Lower lobe of right lung (tissue), 2 donors: ENCODE measurements at regions not wholly inside any gene's neighbourhood (a gene's known extent, or its start where the extent isn't known, plus 50 kb on each side); places are given as distances from the start of the nearest gene placed in this dataset.

Source experiments
- ATAC-seq, 2 donors: fragments of 200-7000 bp; cut with Tn5 transposase; one replicate each; pipeline ENCODE4 v1.9.1; 2020 to 2022; ENCODE audit warnings: mild to moderate bottlenecking in 2 of 2, moderate library complexity in 2 of 2
- DNase-seq: peaks from one replicate; pipeline ENCODE4 v3.0.0-alpha.2; 2020
- H3K27ac ChIP-seq: fragments of 200-600 bp; one replicate; pipeline ENCODE4 v1.8.0; 2022
- H3K27me3 ChIP-seq: fragments of 200-600 bp; one replicate; pipeline ENCODE4 v1.8.0; 2022; ENCODE audit warnings: low read depth
- H3K36me3 ChIP-seq: fragments of 200-600 bp; one replicate; pipeline ENCODE4 v1.8.0; 2022; ENCODE audit warnings: mild to moderate bottlenecking
- H3K4me1 ChIP-seq: fragments of 200-600 bp; one replicate; pipeline ENCODE4 v1.8.0; 2022
- H3K4me3 ChIP-seq: fragments of 200-600 bp; one replicate; pipeline ENCODE4 v1.8.0; 2022; ENCODE audit warnings: mild to moderate bottlenecking
- H3K9me3 ChIP-seq: fragments of 200-600 bp; one replicate; pipeline ENCODE4 v1.8.0; 2022
- intact Hi-C: fragments of 100-400 bp; cut with DNase I; formaldehyde crosslinking; loops from one replicate; pipeline ENCODE4 v1.11.0; 2022
- TF ChIP-seq, protein P1 (sequence below): fragments of 200-600 bp; IDR thresholded peaks from one replicate; pipeline ENCODE4 v1.8.0; 2022; ENCODE audit warnings: antibody characterized with exemption, mild to moderate bottlenecking
- donor health status: DM: no; HTN: yes; CAD: no; lungs with severe emphysema.

DNA sequence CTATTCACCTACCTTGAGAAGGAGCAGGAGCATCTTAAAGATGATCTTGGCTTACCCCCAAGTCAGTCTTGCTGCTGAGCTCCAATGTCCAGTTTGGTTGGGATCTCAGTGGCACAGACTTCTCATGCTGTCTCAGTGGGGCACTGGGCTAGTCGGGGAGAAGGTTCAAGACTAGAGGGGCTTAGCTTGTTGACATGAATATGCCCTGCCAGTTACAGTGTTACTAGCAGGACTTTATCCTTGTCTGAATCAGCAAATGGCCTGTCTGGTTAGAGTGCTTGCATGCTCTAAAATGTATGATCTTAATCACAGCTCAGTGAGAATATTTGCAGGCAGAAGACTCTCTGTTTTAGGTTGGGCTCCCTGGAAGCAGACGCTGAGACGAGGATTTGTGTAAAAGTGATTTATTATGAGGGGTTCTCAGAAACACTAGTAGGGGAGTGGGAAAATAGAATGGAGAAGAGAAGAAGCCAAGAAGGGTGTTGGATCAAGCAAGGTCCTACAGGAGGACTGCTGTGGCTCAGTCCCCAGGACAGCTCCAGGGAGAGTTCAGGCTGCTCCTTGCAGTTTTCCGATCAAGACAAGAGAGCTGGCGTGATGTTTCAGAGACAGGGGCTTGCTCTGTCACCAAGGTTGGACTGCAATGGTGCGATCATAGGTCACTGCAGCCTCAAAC, 150.4 kb upstream of the HS3ST2 start:
- Histone ChIP-seq H3K27ac (no peak overlapping the region), H3K27me3 (peaks cover 5% of the 10 kb centered on the region), H3K9me3 (no peaks in the 10 kb centered on the region), H3K4me1 (no peaks in the 10 kb centered on the region), H3K4me3 (no peak overlapping the region), H3K36me3 (no peaks in the 10 kb centered on the region)
- DNase-seq: no peak
- ATAC-seq: no peak
- TF ChIP-seq, protein P1, sequence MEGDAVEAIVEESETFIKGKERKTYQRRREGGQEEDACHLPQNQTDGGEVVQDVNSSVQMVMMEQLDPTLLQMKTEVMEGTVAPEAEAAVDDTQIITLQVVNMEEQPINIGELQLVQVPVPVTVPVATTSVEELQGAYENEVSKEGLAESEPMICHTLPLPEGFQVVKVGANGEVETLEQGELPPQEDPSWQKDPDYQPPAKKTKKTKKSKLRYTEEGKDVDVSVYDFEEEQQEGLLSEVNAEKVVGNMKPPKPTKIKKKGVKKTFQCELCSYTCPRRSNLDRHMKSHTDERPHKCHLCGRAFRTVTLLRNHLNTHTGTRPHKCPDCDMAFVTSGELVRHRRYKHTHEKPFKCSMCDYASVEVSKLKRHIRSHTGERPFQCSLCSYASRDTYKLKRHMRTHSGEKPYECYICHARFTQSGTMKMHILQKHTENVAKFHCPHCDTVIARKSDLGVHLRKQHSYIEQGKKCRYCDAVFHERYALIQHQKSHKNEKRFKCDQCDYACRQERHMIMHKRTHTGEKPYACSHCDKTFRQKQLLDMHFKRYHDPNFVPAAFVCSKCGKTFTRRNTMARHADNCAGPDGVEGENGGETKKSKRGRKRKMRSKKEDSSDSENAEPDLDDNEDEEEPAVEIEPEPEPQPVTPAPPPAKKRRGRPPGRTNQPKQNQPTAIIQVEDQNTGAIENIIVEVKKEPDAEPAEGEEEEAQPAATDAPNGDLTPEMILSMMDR: no peak
- intact Hi-C loops: no loop called here

DNA sequence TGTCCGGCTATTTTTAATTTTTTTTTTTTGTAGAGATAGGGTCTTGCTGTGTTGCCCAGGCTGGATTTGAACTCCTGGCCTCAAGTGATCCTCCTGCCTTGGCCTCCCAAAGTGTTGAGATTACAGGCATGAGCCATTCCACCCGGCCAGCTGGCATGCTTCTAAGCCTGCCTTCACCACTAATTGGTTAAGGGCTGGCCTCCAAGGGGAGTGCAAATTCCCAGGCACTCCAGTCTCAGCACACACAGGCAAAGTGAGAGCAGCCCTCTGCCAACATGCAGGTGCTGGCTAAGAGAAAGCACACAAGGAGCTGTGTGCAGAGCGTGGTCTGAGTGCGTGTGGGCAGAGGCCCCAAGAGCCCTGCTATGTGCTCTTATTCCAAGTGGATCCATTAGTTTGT, 149.8 kb upstream of the HS3ST2 start:
- no peak for DNase-seq
- no peaks in the 10 kb centered on the region for H3K36me3 ChIP-seq
- intact Hi-C loops: no loop called here
- H3K27me3 ChIP-seq: peaks cover 5% of the 10 kb centered on the region
- H3K9me3 ChIP-seq: no peaks in the 10 kb centered on the region
- peak in 1 of 2 donors; percentile 10 for ATAC-seq
- H3K4me1 ChIP-seq: no peaks in the 10 kb centered on the region
- no peak overlapping the region for H3K4me3 ChIP-seq
- TF ChIP-seq, protein P1: no peak
- H3K27ac ChIP-seq: no peak overlapping the region

DNA sequence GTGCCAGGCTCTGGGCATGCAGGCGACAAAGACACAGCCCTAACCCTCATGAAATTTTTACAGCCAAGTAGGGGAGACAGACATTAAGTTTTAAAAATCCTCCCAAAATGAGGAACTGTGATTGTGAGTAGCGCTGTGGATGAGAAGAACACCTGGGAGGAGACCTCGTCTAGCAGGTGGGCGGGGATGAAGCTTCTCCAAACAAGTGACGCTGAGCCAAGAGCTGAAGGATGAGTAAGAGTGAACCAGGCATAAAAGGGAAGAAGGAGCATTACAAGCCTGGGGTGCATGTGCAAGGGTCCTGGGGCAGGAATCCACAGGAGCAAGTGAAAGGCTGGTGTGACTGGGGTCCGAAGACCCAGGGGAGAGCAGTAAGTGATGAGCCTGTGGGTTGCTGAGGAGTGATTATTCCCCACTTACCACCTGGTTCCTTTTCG, 149.4 kb upstream of the HS3ST2 start:
- H3K36me3 ChIP-seq: no peaks in the 10 kb centered on the region
- ATAC-seq (no peak), DNase-seq (no peak)
- intact Hi-C loops: no loop called here
- H3K4me1 ChIP-seq: no peaks in the 10 kb centered on the region
- TF ChIP-seq, protein P1: no peak
- no peaks in the 10 kb centered on the region for H3K9me3 ChIP-seq
- H3K27ac ChIP-seq: no peak overlapping the region
- H3K27me3 ChIP-seq: peaks cover 5% of the 10 kb centered on the region
- no peak overlapping the region for H3K4me3 ChIP-seq

DNA sequence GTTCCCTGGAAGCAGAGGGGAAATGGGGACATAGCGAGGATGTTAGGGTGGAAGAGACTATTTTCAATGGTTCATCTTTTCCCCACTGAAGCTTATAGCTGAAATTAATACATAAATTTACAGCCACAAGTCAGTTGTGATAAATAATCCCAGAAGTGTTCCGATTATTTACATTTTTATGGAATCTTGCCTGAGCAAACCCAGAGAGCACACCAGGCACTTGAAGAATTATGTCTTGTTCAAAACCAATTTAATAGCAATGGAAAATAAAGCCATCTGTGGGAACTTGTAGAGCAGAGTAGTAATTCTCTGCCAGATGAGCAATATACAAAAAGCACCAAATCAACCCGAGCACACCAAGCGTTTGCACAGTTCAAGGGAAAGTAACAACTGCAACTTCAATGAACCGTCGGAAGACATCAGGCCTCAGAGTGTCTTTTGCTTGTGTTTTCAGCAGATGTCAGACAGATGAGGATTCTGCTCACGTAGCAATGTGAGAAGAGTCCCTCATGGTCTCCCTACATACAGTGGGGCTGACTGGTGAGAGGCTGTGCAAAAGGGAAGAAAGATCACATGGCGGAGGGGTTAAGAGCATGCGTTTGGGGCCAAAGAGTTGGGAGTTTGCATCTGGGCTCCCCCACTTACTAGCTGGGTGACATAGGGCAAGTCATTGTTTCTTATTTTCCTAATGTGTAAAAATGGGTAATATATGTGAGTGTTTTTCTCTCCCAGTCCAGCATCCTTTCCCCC, 148.7 kb upstream of the HS3ST2 start:
- DNase-seq: no peak
- Histone ChIP-seq H3K4me3 (no peak overlapping the region), H3K4me1 (no peaks in the 10 kb centered on the region), H3K27ac (no peak overlapping the region), H3K27me3 (peaks cover 5% of the 10 kb centered on the region), H3K36me3 (no peaks in the 10 kb centered on the region), H3K9me3 (no peaks in the 10 kb centered on the region)
- ATAC-seq: no peak
- TF ChIP-seq, protein P1: no peak
- intact Hi-C loops: no loop called here

DNA sequence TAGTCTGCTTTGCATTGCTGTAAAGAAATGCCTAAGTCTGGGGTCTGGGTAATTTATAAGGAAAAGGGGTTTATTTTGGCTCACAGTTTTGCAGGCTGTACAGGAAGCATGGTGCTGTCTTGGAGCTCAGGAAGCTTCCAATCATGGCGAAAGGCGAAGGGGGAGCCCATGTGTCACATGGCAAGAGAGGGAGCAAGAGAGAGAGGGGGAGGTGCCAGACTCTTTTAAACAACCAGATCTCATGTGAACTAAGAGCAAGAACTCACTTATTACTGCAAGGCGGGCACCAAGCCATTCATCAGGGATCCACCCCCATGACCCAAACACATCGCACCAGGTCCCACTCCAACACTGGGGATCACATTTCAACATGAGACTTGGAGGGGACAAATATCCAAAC, 148.2 kb upstream of the HS3ST2 start:
- no peaks in the 10 kb centered on the region for H3K36me3 ChIP-seq
- H3K27ac ChIP-seq: no peak overlapping the region
- peaks cover 5% of the 10 kb centered on the region for H3K27me3 ChIP-seq
- no peaks in the 10 kb centered on the region for H3K9me3 ChIP-seq
- H3K4me3 ChIP-seq: no peak overlapping the region
- no peaks in the 10 kb centered on the region for H3K4me1 ChIP-seq
- intact Hi-C loops: no loop called here
- ATAC-seq (no peak), DNase-seq (no peak)
- TF ChIP-seq, protein P1: no peak
